ENCODE measurements at regions not wholly inside any gene's neighbourhood (a gene's known extent, or its start where the extent isn't known, plus 50 kb on each side); places are given as distances from the start of the nearest gene placed in this dataset.
"Not testable (repeated sequence)": the region's sequence is repeated elsewhere in the genome, so short reads cannot be mapped to it uniquely, and the experiment has no call there.

GRCh38 chr6:85143676-85144075 lies 306.2 kb upstream of the NT5E start:
- H3K4me1 ChIP-seq (ENCODE audit: insufficient read depth, low read length): no peaks in the 10 kb centered on the region
- H3K36me3 ChIP-seq (ENCODE audit: insufficient read depth, low read length): no peaks in the 10 kb centered on the region
- H2AFZ ChIP-seq (ENCODE audit: low read depth, low read length): no peak overlapping the region
- no peaks in the 10 kb centered on the region for H3K27me3 ChIP-seq (ENCODE audit: insufficient read depth, low read length)
- no peaks in the 10 kb centered on the region for H3K9me3 ChIP-seq (ENCODE audit: low read length)
- H3K4me3 ChIP-seq (ENCODE audit: low read length): no peak overlapping the region

- Histone ChIP-seq H3K4me1 (ENCODE audit: insufficient read depth, low read length) (no peaks in the 10 kb centered on the region), H3K27me3 (ENCODE audit: insufficient read depth, low read length) (no peaks in the 10 kb centered on the region), H2AFZ (ENCODE audit: low read depth, low read length) (no peak overlapping the region), H3K4me3 (ENCODE audit: low read length) (no peak overlapping the region), H3K36me3 (ENCODE audit: insufficient read depth, low read length) (no peaks in the 10 kb centered on the region), H3K9me3 (ENCODE audit: low read length) (no peaks in the 10 kb centered on the region)
These were observed 312.0 kb upstream of the NT5E start for GRCh38 chr6:85137865-85138264.

- Histone ChIP-seq H2AFZ (ENCODE audit: low read depth, low read length) (no peak overlapping the region), H3K9me3 (ENCODE audit: low read length) (no peaks in the 10 kb centered on the region), H3K27me3 (ENCODE audit: insufficient read depth, low read length) (no peaks in the 10 kb centered on the region), H3K4me3 (ENCODE audit: low read length) (no peak overlapping the region), H3K4me1 (ENCODE audit: insufficient read depth, low read length) (no peaks in the 10 kb centered on the region), H3K36me3 (ENCODE audit: insufficient read depth, low read length) (no peaks in the 10 kb centered on the region)
These were observed 313.6 kb upstream of the NT5E start for GRCh38 chr6:85136310-85136709.

GRCh38 chr6:85135376-85136094 lies 314.3 kb upstream of the NT5E start:
- H2AFZ ChIP-seq (ENCODE audit: low read depth, low read length): no peak overlapping the region
- H3K27me3 ChIP-seq (ENCODE audit: insufficient read depth, low read length): no peaks in the 10 kb centered on the region
- no peaks in the 10 kb centered on the region for H3K36me3 ChIP-seq (ENCODE audit: insufficient read depth, low read length)
- H3K4me1 ChIP-seq (ENCODE audit: insufficient read depth, low read length): no peaks in the 10 kb centered on the region
- H3K9me3 ChIP-seq (ENCODE audit: low read length): no peaks in the 10 kb centered on the region
- no peak overlapping the region for H3K4me3 ChIP-seq (ENCODE audit: low read length)

- Histone ChIP-seq H3K4me1 (ENCODE audit: insufficient read depth, low read length) (no peaks in the 10 kb centered on the region), H3K9me3 (ENCODE audit: low read length) (no peaks in the 10 kb centered on the region), H2AFZ (ENCODE audit: low read depth, low read length) (no peak overlapping the region), H3K27me3 (ENCODE audit: insufficient read depth, low read length) (no peaks in the 10 kb centered on the region), H3K4me3 (ENCODE audit: low read length) (no peak overlapping the region), H3K36me3 (ENCODE audit: insufficient read depth, low read length) (no peaks in the 10 kb centered on the region)
These were observed 315.7 kb upstream of the NT5E start for GRCh38 chr6:85134172-85134571.

GRCh38 chr6:85132091-85132490 lies 317.8 kb upstream of the NT5E start:
- Histone ChIP-seq H3K4me3 (ENCODE audit: low read length) (no peak overlapping the region), H2AFZ (ENCODE audit: low read depth, low read length) (no peak overlapping the region), H3K4me1 (ENCODE audit: insufficient read depth, low read length) (no peaks in the 10 kb centered on the region), H3K9me3 (ENCODE audit: low read length) (no peaks in the 10 kb centered on the region), H3K36me3 (ENCODE audit: insufficient read depth, low read length) (no peaks in the 10 kb centered on the region), H3K27me3 (ENCODE audit: insufficient read depth, low read length) (no peaks in the 10 kb centered on the region)

GRCh38 chr6:85130743-85131142 lies 319.1 kb upstream of the NT5E start:
- Histone ChIP-seq H2AFZ (ENCODE audit: low read depth, low read length) (no peak overlapping the region), H3K4me1 (ENCODE audit: insufficient read depth, low read length) (no peaks in the 10 kb centered on the region), H3K36me3 (ENCODE audit: insufficient read depth, low read length) (no peaks in the 10 kb centered on the region), H3K4me3 (ENCODE audit: low read length) (no peak overlapping the region), H3K27me3 (ENCODE audit: insufficient read depth, low read length) (no peaks in the 10 kb centered on the region), H3K9me3 (ENCODE audit: low read length) (no peaks in the 10 kb centered on the region)

GRCh38 chr6:85129881-85130280 lies 320.0 kb upstream of the NT5E start:
- Histone ChIP-seq H3K4me1 (ENCODE audit: insufficient read depth, low read length) (no peaks in the 10 kb centered on the region), H3K9me3 (ENCODE audit: low read length) (no peaks in the 10 kb centered on the region), H2AFZ (ENCODE audit: low read depth, low read length) (no peak overlapping the region), H3K4me3 (ENCODE audit: low read length) (no peak overlapping the region), H3K27me3 (ENCODE audit: insufficient read depth, low read length) (no peaks in the 10 kb centered on the region), H3K36me3 (ENCODE audit: insufficient read depth, low read length) (no peaks in the 10 kb centered on the region)

GRCh38 chr6:85128781-85129180 lies 321.1 kb upstream of the NT5E start:
- Histone ChIP-seq H3K9me3 (ENCODE audit: low read length) (no peaks in the 10 kb centered on the region), H3K4me3 (ENCODE audit: low read length) (no peak overlapping the region), H3K27me3 (ENCODE audit: insufficient read depth, low read length) (no peaks in the 10 kb centered on the region), H2AFZ (ENCODE audit: low read depth, low read length) (no peak overlapping the region), H3K36me3 (ENCODE audit: insufficient read depth, low read length) (no peaks in the 10 kb centered on the region), H3K4me1 (ENCODE audit: insufficient read depth, low read length) (no peaks in the 10 kb centered on the region)

- not testable (repeated sequence) for H3K36me3 ChIP-seq (ENCODE audit: insufficient read depth, low read length); H2AFZ ChIP-seq (ENCODE audit: low read depth, low read length); H3K9me3 ChIP-seq (ENCODE audit: low read length); H3K27me3 ChIP-seq (ENCODE audit: insufficient read depth, low read length); H3K4me1 ChIP-seq (ENCODE audit: insufficient read depth, low read length); H3K4me3 ChIP-seq (ENCODE audit: low read length)
These were observed 321.6 kb upstream of the NT5E start for GRCh38 chr6:85128256-85128655.

GRCh38 chr6:85127696-85128243 lies 322.1 kb upstream of the NT5E start:
- Histone ChIP-seq H3K4me3 (ENCODE audit: low read length) (no peak overlapping the region), H3K27me3 (ENCODE audit: insufficient read depth, low read length) (no peaks in the 10 kb centered on the region)

GRCh38 chr6:85127168-85127498 lies 322.8 kb upstream of the NT5E start:
- Histone ChIP-seq H3K9me3 (ENCODE audit: low read length) (no peaks in the 10 kb centered on the region), H2AFZ (ENCODE audit: low read depth, low read length) (no peak overlapping the region)

More at GRCh38 chr6:85127696-85128243, 322.1 kb upstream of the NT5E start:
- H3K9me3 ChIP-seq (ENCODE audit: low read length): no peaks in the 10 kb centered on the region
- no peak overlapping the region for H2AFZ ChIP-seq (ENCODE audit: low read depth, low read length)
- no peaks in the 10 kb centered on the region for H3K36me3 ChIP-seq (ENCODE audit: insufficient read depth, low read length)
- H3K4me1 ChIP-seq (ENCODE audit: insufficient read depth, low read length): no peaks in the 10 kb centered on the region

GRCh38 chr6:85126485-85127167 lies 323.3 kb upstream of the NT5E start:
- H3K4me3 ChIP-seq (ENCODE audit: low read length): no peak overlapping the region
- no peaks in the 10 kb centered on the region for H3K36me3 ChIP-seq (ENCODE audit: insufficient read depth, low read length)
- H3K9me3 ChIP-seq (ENCODE audit: low read length): no peaks in the 10 kb centered on the region
- H2AFZ ChIP-seq (ENCODE audit: low read depth, low read length): no peak overlapping the region
- no peaks in the 10 kb centered on the region for H3K4me1 ChIP-seq (ENCODE audit: insufficient read depth, low read length)
- no peaks in the 10 kb centered on the region for H3K27me3 ChIP-seq (ENCODE audit: insufficient read depth, low read length)

More at GRCh38 chr6:85127168-85127498, 322.8 kb upstream of the NT5E start:
- H3K27me3 ChIP-seq (ENCODE audit: insufficient read depth, low read length): no peaks in the 10 kb centered on the region
- no peaks in the 10 kb centered on the region for H3K4me1 ChIP-seq (ENCODE audit: insufficient read depth, low read length)
- no peak overlapping the region for H3K4me3 ChIP-seq (ENCODE audit: low read length)
- no peaks in the 10 kb centered on the region for H3K36me3 ChIP-seq (ENCODE audit: insufficient read depth, low read length)

Data from neuron (in vitro differentiated cells).